ENCODE measurements at regions not wholly inside any gene's neighbourhood (a gene's known extent, or its start where the extent isn't known, plus 50 kb on each side); places are given as distances from the start of the nearest gene placed in this dataset.
"Not testable (repeated sequence)": the region's sequence is repeated elsewhere in the genome, so short reads cannot be mapped to it uniquely, and the experiment has no call there.

GRCh38 chr18:49690312-49690711 is 123.0 kb downstream of the ACAA2 start:
- CTCF ChIA-PET = interaction anchor here (0.6 kb wide), 1 partner anchor 38 kb away, joined by 3 read pairs; no protein-coding TSS in a partner anchor
- POLR2A ChIA-PET = no interaction called here
- Histone ChIP-seq H3K36me3 (ENCODE audit: control insufficient read depth, insufficient read depth, low read length) (no peaks in the 10 kb centered on the region), H3K27me3 (ENCODE audit: control insufficient read depth, insufficient read depth, low read length) (no peaks in the 10 kb centered on the region), H3K4me3 (ENCODE audit: low read depth, low read length) (no peak overlapping the region)
- peak; percentile 75 for DNase-seq (ENCODE audit: low read depth)
- no peak for TF ChIP-seq CTCF (IDR thresholded peaks at IDR 0.05; ENCODE audit: insufficient read depth, low read depth, low read length)

DNA sequence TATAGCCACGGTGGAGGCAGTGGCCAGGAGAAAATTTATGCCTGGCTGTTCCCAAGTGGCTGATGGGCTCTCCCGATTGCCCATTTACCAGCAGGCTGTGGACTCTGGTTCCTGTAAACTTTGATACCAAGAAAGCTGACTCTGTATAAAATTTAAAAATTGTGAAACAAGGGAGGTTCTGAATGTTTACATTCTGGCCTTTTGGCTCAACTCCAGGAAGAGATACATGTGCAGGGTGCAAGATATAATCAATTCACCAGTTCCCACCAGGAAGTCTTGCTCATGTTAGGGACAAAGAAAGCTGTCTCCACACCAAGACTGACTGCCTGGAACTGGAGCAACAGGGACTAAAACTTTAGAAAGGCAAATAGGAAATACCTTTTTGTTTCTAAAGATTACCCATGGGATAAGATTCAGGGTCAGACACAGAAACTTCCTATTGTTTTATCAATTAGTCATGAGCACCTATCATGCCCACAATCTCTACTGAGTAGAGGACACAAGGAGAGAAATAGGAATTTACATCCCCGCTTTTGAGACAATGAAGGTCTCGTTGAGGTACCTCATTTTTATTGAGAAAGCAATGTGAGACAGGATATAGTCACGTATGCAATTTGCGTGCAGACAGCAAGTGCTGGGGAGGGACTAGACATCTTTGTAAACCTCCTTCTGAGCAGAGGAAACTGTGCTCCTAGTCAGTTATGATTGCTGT is 123.5 kb downstream of the LIPG start:
- CTCF ChIA-PET = no interaction called here
- no peak for TF ChIP-seq CTCF (IDR thresholded peaks at IDR 0.05; ENCODE audit: insufficient read depth, low read depth, low read length)

DNA sequence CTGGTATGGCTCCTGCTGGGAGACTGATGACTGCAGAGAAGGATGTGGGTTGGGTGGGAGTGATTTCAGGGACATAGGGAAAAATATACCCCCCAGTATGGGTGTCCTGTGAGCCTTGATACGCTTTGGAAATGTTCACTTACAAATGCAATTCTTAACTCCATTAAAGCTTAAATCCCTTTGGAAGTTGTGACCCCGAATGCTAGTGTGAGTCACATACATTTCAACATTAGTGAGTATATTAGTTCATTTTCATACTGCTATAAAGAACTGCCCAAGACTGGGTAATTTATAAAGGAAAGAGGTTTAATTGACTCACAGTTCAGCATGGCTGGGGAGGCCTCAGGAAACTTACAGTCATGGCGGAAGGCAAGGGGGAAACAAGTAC is 120.9 kb downstream of the LIPG start:
- CTCF ChIA-PET; POLR2A ChIA-PET; H3K36me3 ChIP-seq (ENCODE audit: control insufficient read depth, insufficient read depth, low read length); H3K27me3 ChIP-seq (ENCODE audit: control insufficient read depth, insufficient read depth, low read length); DNase-seq (ENCODE audit: low read depth); H3K4me3 ChIP-seq (ENCODE audit: low read depth, low read length): not testable (repeated sequence)

More for the DNA sequence above, 123.5 kb downstream of the LIPG start:
- H3K36me3 ChIP-seq (ENCODE audit: control insufficient read depth, insufficient read depth, low read length) = no peaks in the 10 kb centered on the region
- POLR2A ChIA-PET = no interaction called here
- H3K4me3 ChIP-seq (ENCODE audit: low read depth, low read length) = no peak overlapping the region
- peaks cover 1% of the 10 kb centered on the region; the same call in 1 of the 2 replicates for H3K27me3 ChIP-seq (ENCODE audit: control insufficient read depth, insufficient read depth, low read length)
- DNase-seq (ENCODE audit: low read depth) = no peak

DNA sequence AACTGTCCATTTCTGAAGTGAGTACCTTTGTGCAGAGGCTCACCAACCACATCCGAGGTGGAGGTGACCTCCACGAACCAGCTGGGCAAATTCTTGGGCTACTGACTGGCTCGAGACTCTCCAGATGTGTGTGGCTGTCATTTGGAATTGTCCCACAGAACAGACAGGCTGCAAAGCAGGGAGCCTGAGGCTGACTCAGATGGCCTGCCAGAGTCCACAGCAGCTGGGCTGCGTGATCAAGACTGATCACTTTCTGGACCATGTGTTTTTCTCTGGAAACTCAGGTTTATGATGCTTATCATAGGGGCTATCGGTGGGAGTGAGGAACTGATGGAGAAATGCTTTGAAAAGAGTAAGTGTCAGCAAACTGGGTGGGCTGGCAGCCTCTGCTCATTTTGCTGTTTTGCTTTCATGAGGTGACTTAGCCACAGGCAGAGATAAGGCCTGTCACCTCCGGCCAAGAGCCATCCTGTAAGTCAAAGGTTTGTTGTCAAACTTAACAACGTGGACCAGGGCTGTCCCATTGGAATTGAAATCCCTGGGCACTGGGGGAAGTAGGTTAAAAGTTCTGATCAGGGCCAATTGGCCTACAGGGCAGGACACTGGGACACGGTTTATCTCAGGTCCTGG is 120.4 kb downstream of the LIPG start:
- TF ChIP-seq CTCF (IDR thresholded peaks at IDR 0.05; ENCODE audit: insufficient read depth, low read depth, low read length) = no peak
- Histone ChIP-seq H3K27me3 (ENCODE audit: control insufficient read depth, insufficient read depth, low read length) (peaks cover 1% of the 10 kb centered on the region; the same call in 1 of the 2 replicates), H3K36me3 (ENCODE audit: control insufficient read depth, insufficient read depth, low read length) (no peaks in the 10 kb centered on the region), H3K4me3 (ENCODE audit: low read depth, low read length) (no peak overlapping the region)
- POLR2A ChIA-PET = no interaction called here
- CTCF ChIA-PET = interaction anchor here (1.2 kb wide), 1 partner anchor 24 kb away, joined by 3 read pairs; no protein-coding TSS in a partner anchor
- no peak for DNase-seq (ENCODE audit: low read depth)

- TF ChIP-seq CTCF (IDR thresholded peaks at IDR 0.05; ENCODE audit: insufficient read depth, low read depth, low read length) = no peak
- Histone ChIP-seq H3K4me3 (ENCODE audit: low read depth, low read length) (no peak overlapping the region), H3K27me3 (ENCODE audit: control insufficient read depth, insufficient read depth, low read length) (peaks cover 1% of the 10 kb centered on the region; the same call in 1 of the 2 replicates), H3K36me3 (ENCODE audit: control insufficient read depth, insufficient read depth, low read length) (no peaks in the 10 kb centered on the region)
- ChIA-PET CTCF (interaction anchor here (1.2 kb wide), 1 partner anchor 24 kb away, joined by 3 read pairs; no protein-coding TSS in a partner anchor), POLR2A (no interaction called here)
- no peak for DNase-seq (ENCODE audit: low read depth)
These were observed 119.5 kb downstream of the LIPG start for GRCh38 chr18:49681387-49681786.

Measured in BJ (cell line).